Erythroblast (primary cell): ENCODE measurements at regions not wholly inside any gene's neighbourhood (a gene's known extent, or its start where the extent isn't known, plus 50 kb on each side); places are given as distances from the start of the nearest gene placed in this dataset.

Experiments used
- GATA1 ChIP-seq: IDR thresholded peaks from 2 replicates; pipeline ENCODE4 v1.6.1; 2011; ENCODE audit warnings: low read depth, mild to moderate bottlenecking, control low read depth, low read length, moderate library complexity
- POLR2A ChIP-seq: IDR thresholded peaks from 2 replicates; pipeline ENCODE4 v1.6.1; 2011; ENCODE audit warnings: mild to moderate bottlenecking, low read length

DNA sequence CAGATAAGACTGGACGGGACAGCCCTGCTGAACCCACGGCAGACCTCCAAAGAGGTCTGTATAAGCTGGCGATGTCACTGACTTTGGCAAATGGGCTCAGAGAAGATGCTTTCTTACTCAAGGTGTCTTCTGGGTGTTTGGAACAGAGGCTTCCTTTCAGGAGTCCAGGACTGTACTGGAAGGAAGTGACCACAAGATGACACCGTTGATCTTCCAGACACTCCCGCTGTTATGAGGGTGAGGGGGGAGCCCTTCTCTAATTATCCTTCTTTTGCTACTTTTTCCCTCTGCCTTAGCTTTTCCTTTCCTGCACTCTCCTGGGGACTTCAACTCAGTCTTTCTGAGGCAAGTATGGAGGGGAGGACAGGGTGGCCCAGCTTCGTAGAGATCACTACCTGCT, 65.2 kb upstream of the ZNF599 start:
- no peak for TF ChIP-seq POLR2A
- no peak for TF ChIP-seq GATA1
